Glutamatergic neuron (in vitro differentiated cells): ENCODE measurements at regions not wholly inside any gene's neighbourhood (a gene's known extent, or its start where the extent isn't known, plus 50 kb on each side); places are given as distances from the start of the nearest gene placed in this dataset.

Source experiments
- DNase-seq: peaks from one replicate; pipeline ENCODE4 v3.0.0; 2022
- H3K27ac Mint-ChIP-seq: one replicate; pipeline ENCODE4 v1.8.0; 2020; ENCODE audit warnings: mild to moderate bottlenecking, mixed read lengths, inconsistent platforms; ENCODE audit not compliant: unreplicated experiment
- H3K27me3 Mint-ChIP-seq: one replicate; pipeline ENCODE4 v1.8.0; 2020; ENCODE audit warnings: mild to moderate bottlenecking, moderate library complexity, mixed read lengths, inconsistent platforms; ENCODE audit not compliant: unreplicated experiment
- H3K36me3 Mint-ChIP-seq: one replicate; pipeline ENCODE4 v1.8.0; 2020; ENCODE audit warnings: mild to moderate bottlenecking, mixed read lengths, inconsistent platforms; ENCODE audit not compliant: unreplicated experiment
- H3K4me1 Mint-ChIP-seq: one replicate; pipeline ENCODE4 v1.8.0; 2020; ENCODE audit warnings: mild to moderate bottlenecking, low read depth, mixed read lengths, inconsistent platforms; ENCODE audit not compliant: unreplicated experiment
- H3K4me3 Mint-ChIP-seq: one replicate; pipeline ENCODE4 v1.8.0; 2020; ENCODE audit warnings: mild to moderate bottlenecking, mixed read lengths, inconsistent platforms; ENCODE audit not compliant: unreplicated experiment
- H3K9me3 Mint-ChIP-seq: one replicate; pipeline ENCODE4 v1.8.0; 2020; ENCODE audit warnings: mild to moderate bottlenecking, moderate library complexity, mixed read lengths, inconsistent platforms; ENCODE audit not compliant: unreplicated experiment
- CTCF ChIP-seq: fragments of 200-600 bp; sonication (generic); IDR thresholded peaks from one replicate; pipeline ENCODE4 v1.5.0; 2021; ENCODE audit not compliant: partially characterized antibody, unreplicated experiment

GRCh38 chr13:79060216-79060615 is 345.8 kb downstream of the RBM26 start:
- Mint-ChIP-seq H3K27me3 (no peaks in the 10 kb centered on the region), H3K36me3 (no peaks in the 10 kb centered on the region), H3K4me1 (no peaks in the 10 kb centered on the region), H3K27ac (no peak overlapping the region), H3K9me3 (peaks cover 4% of the 10 kb centered on the region), H3K4me3 (no peak overlapping the region)
- peak; percentile 69 for TF ChIP-seq CTCF
- no peak for DNase-seq

GRCh38 chr13:79056706-79057105 is 349.3 kb downstream of the RBM26 start:
- peak; percentile 28 for DNase-seq
- Mint-ChIP-seq H3K27ac (no peak overlapping the region), H3K4me1 (no peaks in the 10 kb centered on the region), H3K36me3 (no peaks in the 10 kb centered on the region), H3K9me3 (peaks cover 4% of the 10 kb centered on the region), H3K27me3 (no peaks in the 10 kb centered on the region), H3K4me3 (no peak overlapping the region)
- TF ChIP-seq CTCF = peak; percentile 36

DNA sequence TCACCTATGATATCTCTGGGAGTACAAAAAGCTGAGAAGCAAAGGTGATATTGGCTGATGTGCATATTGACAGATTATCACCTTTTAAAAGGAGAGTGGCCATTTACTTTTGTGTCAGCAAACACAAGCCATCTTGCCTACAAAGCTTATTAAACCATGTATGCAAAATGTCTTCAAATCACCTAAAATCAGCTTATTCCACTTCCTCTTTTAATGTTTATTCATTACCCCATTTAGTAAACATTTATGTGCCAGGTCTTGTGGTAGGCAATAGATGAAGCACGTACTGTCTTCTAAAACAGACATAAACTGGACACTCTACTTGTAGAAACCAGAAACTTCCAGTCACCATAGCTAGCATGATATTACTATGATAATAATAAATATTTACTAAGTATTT is 354.6 kb downstream of the RBM26 start:
- Mint-ChIP-seq H3K36me3 (no peaks in the 10 kb centered on the region), H3K4me3 (no peak overlapping the region)

GRCh38 chr13:79044415-79044814 is 361.6 kb downstream of the RBM26 start:
- Mint-ChIP-seq H3K9me3 (no peaks in the 10 kb centered on the region), H3K36me3 (no peaks in the 10 kb centered on the region), H3K27ac (no peak overlapping the region), H3K4me1 (no peaks in the 10 kb centered on the region), H3K27me3 (no peaks in the 10 kb centered on the region), H3K4me3 (no peak overlapping the region)
- DNase-seq = no peak
- TF ChIP-seq CTCF = no peak

More for the DNA sequence above, 354.6 kb downstream of the RBM26 start:
- no peak for DNase-seq
- H3K4me1 Mint-ChIP-seq = no peaks in the 10 kb centered on the region
- no peak overlapping the region for H3K27ac Mint-ChIP-seq
- no peak for TF ChIP-seq CTCF
- H3K27me3 Mint-ChIP-seq = no peaks in the 10 kb centered on the region
- H3K9me3 Mint-ChIP-seq = no peaks in the 10 kb centered on the region

DNA sequence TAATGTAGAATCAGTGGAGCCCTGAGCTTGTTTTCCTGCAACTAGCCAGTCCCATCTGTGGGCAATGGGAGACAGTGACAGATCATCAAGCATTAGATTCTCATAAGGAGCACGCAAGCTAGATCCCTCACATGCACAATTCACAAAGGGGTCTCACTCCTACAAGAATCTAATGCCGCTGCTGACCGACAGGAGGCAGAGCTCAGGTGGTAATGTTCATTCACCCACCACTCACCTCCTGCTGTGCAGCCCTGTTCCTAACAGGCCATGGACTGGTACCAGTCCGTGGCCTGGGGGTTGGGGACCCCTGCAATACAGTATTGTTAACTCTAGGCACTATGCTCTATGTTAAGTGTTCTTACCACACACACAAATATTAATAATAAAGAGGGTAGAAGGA is 362.8 kb downstream of the RBM26 start:
- Mint-ChIP-seq H3K27ac (no peak overlapping the region), H3K4me3 (no peak overlapping the region), H3K9me3 (no peaks in the 10 kb centered on the region), H3K36me3 (no peaks in the 10 kb centered on the region), H3K4me1 (no peaks in the 10 kb centered on the region), H3K27me3 (no peaks in the 10 kb centered on the region)
- no peak for DNase-seq
- no peak for TF ChIP-seq CTCF
